Neutrophil (primary cell): ENCODE measurements at regions not wholly inside any gene's neighbourhood (a gene's known extent, or its start where the extent isn't known, plus 50 kb on each side); places are given as distances from the start of the nearest gene placed in this dataset.
"Not testable (repeated sequence)": the region's sequence is repeated elsewhere in the genome, so short reads cannot be mapped to it uniquely, and the experiment has no call there.

ENCODE experiments used
- H3K27ac ChIP-seq: fragments of 200-600 bp; sonication (generic); 2 replicates; pipeline ENCODE4 v1.5.1; 2016; ENCODE audit warnings: mild to moderate bottlenecking, moderate library complexity
- H3K27me3 ChIP-seq: fragments of 200-600 bp; sonication (generic); 2 replicates; pipeline ENCODE4 v1.6.0; 2016; ENCODE audit warnings: mild to moderate bottlenecking
- H3K36me3 ChIP-seq: fragments of 200-600 bp; sonication (generic); 2 replicates; pipeline ENCODE4 v1.5.1; 2017
- H3K4me1 ChIP-seq, 2 experiments: fragments of 200-600 bp in 1 of 2; sonication (generic) in 1 of 2; 1 replicate in 1 of 2; 2 replicates in 1 of 2; pipeline versions ENCODE4 v1.5.1 to v1.6.1; 2013 to 2016; ENCODE audit warnings: low read depth in 1 of 2, low read length in 1 of 2, mild to moderate bottlenecking in 1 of 2, moderate library complexity in 1 of 2; ENCODE audit not compliant: control insufficient read depth in 1 of 2, insufficient read depth in 1 of 2
- H3K4me3 ChIP-seq, 2 experiments: fragments of 200-600 bp in 1 of 2; sonication (generic) in 1 of 2; 1 replicate in 1 of 2; 2 replicates in 1 of 2; pipeline ENCODE4 v1.5.1; 2013 to 2016; ENCODE audit warnings: low read depth in 1 of 2, low read length in 1 of 2, mild to moderate bottlenecking in 1 of 2, moderate library complexity in 1 of 2
- H3K9me3 ChIP-seq: fragments of 200-600 bp; sonication (generic); 2 replicates; pipeline ENCODE4 v1.5.1; 2016
- TF ChIP-seq, protein P1 (sequence below): fragments of 200-600 bp; sonication (generic); IDR thresholded peaks from 2 replicates; pipeline ENCODE4 v1.5.1; 2016; ENCODE audit warnings: antibody characterized with exemption

DNA sequence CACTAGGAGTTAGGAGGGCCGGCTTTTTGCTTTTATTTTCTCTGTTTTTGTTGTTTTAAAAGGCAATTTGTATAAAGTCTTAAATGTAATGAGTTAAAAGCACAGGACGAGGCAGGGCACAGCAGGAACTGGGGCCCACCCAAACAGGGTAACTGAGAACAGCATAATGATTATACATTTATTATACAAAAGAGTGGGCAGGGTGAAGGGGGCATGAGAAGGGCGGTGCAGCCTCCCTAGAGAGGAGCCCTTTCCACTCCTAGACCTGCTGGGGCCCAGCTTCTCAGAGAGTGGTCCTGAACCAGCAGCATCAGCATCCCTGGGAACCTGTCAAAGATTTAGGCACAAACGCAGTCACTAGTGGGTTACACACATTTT lies 438.0 kb downstream of the AGTPBP1 start:
- Histone ChIP-seq H3K27me3 (no peaks in the 10 kb centered on the region), H3K9me3 (no peaks in the 10 kb centered on the region), H3K4me3 (no peak overlapping the region), H3K36me3 (no peaks in the 10 kb centered on the region), H3K27ac (no peak overlapping the region), H3K4me1 (no peaks in the 10 kb centered on the region)
- TF ChIP-seq, protein P1, sequence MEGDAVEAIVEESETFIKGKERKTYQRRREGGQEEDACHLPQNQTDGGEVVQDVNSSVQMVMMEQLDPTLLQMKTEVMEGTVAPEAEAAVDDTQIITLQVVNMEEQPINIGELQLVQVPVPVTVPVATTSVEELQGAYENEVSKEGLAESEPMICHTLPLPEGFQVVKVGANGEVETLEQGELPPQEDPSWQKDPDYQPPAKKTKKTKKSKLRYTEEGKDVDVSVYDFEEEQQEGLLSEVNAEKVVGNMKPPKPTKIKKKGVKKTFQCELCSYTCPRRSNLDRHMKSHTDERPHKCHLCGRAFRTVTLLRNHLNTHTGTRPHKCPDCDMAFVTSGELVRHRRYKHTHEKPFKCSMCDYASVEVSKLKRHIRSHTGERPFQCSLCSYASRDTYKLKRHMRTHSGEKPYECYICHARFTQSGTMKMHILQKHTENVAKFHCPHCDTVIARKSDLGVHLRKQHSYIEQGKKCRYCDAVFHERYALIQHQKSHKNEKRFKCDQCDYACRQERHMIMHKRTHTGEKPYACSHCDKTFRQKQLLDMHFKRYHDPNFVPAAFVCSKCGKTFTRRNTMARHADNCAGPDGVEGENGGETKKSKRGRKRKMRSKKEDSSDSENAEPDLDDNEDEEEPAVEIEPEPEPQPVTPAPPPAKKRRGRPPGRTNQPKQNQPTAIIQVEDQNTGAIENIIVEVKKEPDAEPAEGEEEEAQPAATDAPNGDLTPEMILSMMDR: no peak

DNA sequence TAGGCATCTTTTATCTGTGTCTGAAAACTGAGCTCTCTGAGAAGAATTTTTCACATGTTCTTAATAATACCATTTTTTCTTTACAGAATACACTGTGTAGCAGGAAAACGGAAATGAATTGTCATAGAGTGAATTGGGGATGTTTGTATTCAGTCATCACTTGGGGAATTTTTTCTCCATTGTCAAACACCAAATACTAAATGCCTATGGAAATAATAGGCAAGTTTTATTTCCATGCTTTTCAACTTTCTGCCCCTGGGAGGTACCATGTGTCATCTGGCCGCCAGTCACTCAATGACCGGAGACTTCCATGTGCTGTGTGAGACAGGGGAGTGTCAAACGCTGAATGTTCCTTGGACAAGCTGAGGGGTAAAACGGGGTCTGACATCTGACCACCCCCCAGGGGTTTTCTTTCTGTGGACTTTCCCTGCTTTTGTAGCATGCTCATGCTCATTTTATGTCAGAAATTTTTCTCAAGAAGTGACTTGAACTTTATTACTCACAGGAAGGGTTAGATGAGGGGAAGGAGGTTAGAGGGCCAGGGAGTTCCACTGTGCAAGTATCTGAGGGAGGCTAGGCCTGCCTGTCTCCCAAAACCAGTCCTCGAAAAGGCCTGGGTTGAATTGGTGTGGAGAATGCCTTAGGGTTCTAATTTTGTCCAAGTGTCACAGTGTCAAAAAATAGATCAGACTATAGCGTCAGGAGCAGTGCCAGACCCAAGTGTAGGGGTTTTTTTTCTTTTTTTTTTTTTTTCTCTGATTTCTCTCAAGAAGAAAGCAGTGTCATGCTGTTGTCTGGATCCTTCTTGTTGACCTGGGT lies 438.6 kb downstream of the AGTPBP1 start:
- no peaks in the 10 kb centered on the region for H3K4me1 ChIP-seq
- no peaks in the 10 kb centered on the region for H3K36me3 ChIP-seq
- H3K4me3 ChIP-seq: no peak overlapping the region
- no peak overlapping the region for H3K27ac ChIP-seq
- H3K27me3 ChIP-seq: no peaks in the 10 kb centered on the region
- no peaks in the 10 kb centered on the region for H3K9me3 ChIP-seq
- TF ChIP-seq, protein P1: no peak

DNA sequence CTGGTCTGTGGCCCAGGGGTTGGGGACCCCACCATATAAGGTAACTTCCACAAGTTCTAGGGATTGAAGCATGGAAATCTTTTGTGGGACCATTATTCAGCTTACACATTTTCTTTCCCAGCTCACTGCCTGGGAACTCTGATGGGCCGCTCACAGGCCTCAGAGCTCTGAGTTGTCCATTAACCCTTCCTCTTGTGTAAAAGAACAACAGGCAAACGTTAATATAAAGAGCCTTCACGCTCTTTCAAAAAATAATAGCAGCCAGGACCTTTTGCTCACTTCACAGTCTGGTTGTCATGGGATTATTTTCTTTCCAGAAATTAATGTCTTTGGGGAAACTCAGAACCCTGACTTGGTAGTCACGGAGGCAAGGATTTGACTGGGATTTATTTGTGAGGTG lies 443.3 kb downstream of the AGTPBP1 start:
- H3K4me3 ChIP-seq: no peak overlapping the region
- no peaks in the 10 kb centered on the region for H3K36me3 ChIP-seq
- H3K27me3 ChIP-seq: no peaks in the 10 kb centered on the region
- TF ChIP-seq, protein P1: no peak
- H3K27ac ChIP-seq: no peak overlapping the region
- no peaks in the 10 kb centered on the region for H3K4me1 ChIP-seq
- no peaks in the 10 kb centered on the region for H3K9me3 ChIP-seq

DNA sequence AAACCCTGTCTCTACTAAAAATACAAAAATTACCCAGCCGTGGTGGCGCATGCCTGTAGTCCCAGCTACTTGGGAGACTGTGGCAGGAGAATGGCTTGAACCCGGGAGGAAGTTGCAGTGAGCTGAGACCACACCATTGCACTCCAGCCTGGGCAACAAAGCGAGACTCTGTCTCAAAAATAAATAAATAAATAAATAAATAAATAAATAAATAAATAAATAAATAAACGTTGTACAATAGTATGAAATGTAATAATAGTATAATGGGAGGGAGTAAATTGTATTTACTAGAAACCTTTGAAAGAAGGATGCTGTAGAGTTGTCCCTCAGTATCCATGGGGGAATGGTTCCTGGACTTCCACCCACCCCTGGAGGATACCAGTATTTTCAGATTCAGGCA lies 446.5 kb downstream of the AGTPBP1 start:
- not testable (repeated sequence) for H3K27ac ChIP-seq, H3K36me3 ChIP-seq, H3K9me3 ChIP-seq, H3K4me3 ChIP-seq, H3K4me1 ChIP-seq
- H3K27me3 ChIP-seq: peaks cover 32% of the 10 kb centered on the region

DNA sequence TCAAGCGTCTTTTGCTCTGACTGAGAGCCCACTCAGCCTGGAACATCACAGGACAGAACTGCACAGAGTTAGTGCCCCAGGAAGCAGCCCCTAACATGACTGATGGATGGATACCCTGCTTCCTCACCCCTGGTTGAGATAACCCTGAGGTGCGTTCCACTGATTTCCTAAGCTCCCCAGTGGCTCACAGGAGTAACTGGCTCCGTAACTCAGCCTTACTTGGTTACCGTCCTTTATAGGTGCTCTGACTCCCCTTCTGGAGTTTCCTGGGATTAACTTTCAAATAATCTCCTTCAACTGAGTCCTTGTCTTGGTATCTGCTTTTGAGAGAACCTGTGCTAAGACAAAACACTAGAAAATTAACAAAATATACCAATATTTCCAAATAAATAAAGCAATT lies 449.5 kb downstream of the AGTPBP1 start:
- no peaks in the 10 kb centered on the region for H3K9me3 ChIP-seq
- peaks cover 45% of the 10 kb centered on the region for H3K27me3 ChIP-seq
- H3K4me1 ChIP-seq: no peaks in the 10 kb centered on the region
- H3K27ac ChIP-seq: no peak overlapping the region
- no peak overlapping the region for H3K4me3 ChIP-seq
- H3K36me3 ChIP-seq: no peaks in the 10 kb centered on the region
- TF ChIP-seq, protein P1: no peak

DNA sequence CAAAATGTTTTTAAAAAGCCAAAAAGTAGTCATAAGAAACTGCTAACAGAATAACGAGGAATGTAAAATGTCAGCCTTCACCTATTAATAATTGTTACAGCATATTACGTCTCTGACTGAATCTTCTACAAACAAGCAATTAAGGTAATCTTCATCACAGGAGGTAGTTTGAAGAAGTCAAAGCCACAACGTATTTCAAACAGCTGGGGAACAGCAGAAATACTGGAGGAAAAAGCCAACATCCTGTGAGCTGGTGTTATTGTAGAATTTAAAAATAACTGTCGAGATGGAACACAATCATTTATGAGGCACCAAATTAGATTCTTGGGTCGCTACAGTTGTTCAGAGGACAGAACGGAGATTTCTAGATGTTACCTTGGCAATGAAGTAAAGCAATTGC lies 450.5 kb downstream of the AGTPBP1 start:
- Histone ChIP-seq H3K4me1 (no peaks in the 10 kb centered on the region), H3K9me3 (no peaks in the 10 kb centered on the region), H3K27me3 (peaks cover 45% of the 10 kb centered on the region), H3K27ac (no peak overlapping the region), H3K4me3 (no peak overlapping the region), H3K36me3 (no peaks in the 10 kb centered on the region)
- TF ChIP-seq, protein P1: no peak
